Embryonic facial prominence (tissue), 1 donor: ENCODE measurements at regions not wholly inside any gene's neighbourhood (a gene's known extent, or its start where the extent isn't known, plus 50 kb on each side); places are given as distances from the start of the nearest gene placed in this dataset.

Experiments
- DNase-seq: peaks from one replicate; pipeline ENCODE4 v3.0.0-alpha.2; 2016; ENCODE audit errors: extremely low spot score

GRCh38 chr2:157056200-157056676, 201.3 kb upstream of the GALNT5 start:
- DNase-seq, result no peak

GRCh38 chr2:157058161-157058560, 199.3 kb upstream of the GALNT5 start:
- no peak for DNase-seq

GRCh38 chr2:157059036-157059435, 198.5 kb upstream of the GALNT5 start:
- DNase-seq, result no peak

- no peak for DNase-seq
Measured at GRCh38 chr2:157061799-157062198, 195.7 kb upstream of the GALNT5 start.

- DNase-seq, result no peak
Measured at GRCh38 chr2:157067562-157067961, 189.9 kb upstream of the GALNT5 start.

- no peak for DNase-seq
Measured at GRCh38 chr2:157068237-157068636, 189.3 kb upstream of the GALNT5 start.

GRCh38 chr2:157075924-157076323, 181.6 kb upstream of the GALNT5 start:
- no peak for DNase-seq

- no peak for DNase-seq
Measured at GRCh38 chr2:157076526-157077161, 180.9 kb upstream of the GALNT5 start.

GRCh38 chr2:157077753-157078350, 179.7 kb upstream of the GALNT5 start:
- DNase-seq, result no peak

- DNase-seq, result no peak
Measured at GRCh38 chr2:157082950-157083349, 174.6 kb upstream of the GALNT5 start.

- DNase-seq, result no peak
Measured at GRCh38 chr2:157085522-157085921, 172.0 kb upstream of the GALNT5 start.

GRCh38 chr2:157087373-157088002, 170.0 kb upstream of the GALNT5 start:
- DNase-seq, result no peak

- DNase-seq, result no peak
Measured at GRCh38 chr2:157093666-157094065, 163.8 kb upstream of the GALNT5 start.

GRCh38 chr2:157105372-157105771, 152.1 kb upstream of the GALNT5 start:
- no peak for DNase-seq

GRCh38 chr2:157106950-157107349, 150.6 kb upstream of the GALNT5 start:
- no peak for DNase-seq

- no peak for DNase-seq
Measured at GRCh38 chr2:157107460-157107859, 150.0 kb upstream of the GALNT5 start.

- no peak for DNase-seq
Measured at GRCh38 chr2:157107877-157108276, 149.6 kb upstream of the GALNT5 start.

GRCh38 chr2:157122776-157123175, 134.7 kb upstream of the GALNT5 start:
- no peak for DNase-seq

GRCh38 chr2:157124731-157125130, 132.8 kb upstream of the GALNT5 start:
- no peak for DNase-seq

- DNase-seq, result no peak
Measured at GRCh38 chr2:157125685-157126084, 131.8 kb upstream of the GALNT5 start.

GRCh38 chr2:157127249-157128012, 130.1 kb upstream of the GALNT5 start:
- DNase-seq, result no peak

GRCh38 chr2:157143901-157144300, 113.6 kb upstream of the GALNT5 start:
- DNase-seq, result no peak
